Osteoblast (primary cell): ENCODE measurements at regions not wholly inside any gene's neighbourhood (a gene's known extent, or its start where the extent isn't known, plus 50 kb on each side); places are given as distances from the start of the nearest gene placed in this dataset.

Experiments used
- DNase-seq: peaks from one replicate; pipeline ENCODE4 v3.0.0; 2011; ENCODE audit warnings: low spot score, mixed read lengths; ENCODE audit not compliant: insufficient read length; ENCODE audit errors: missing footprints
- H2AFZ ChIP-seq: 2 replicates; pipeline ENCODE4 v1.6.0; 2011; ENCODE audit warnings: mild to moderate bottlenecking, low read length
- H3K27ac ChIP-seq: 2 replicates; pipeline ENCODE4 v1.5.1; 2011; ENCODE audit warnings: mild to moderate bottlenecking, low read depth, low read length, moderate library complexity
- H3K27me3 ChIP-seq: 2 replicates; pipeline ENCODE4 v1.6.0; 2012; ENCODE audit warnings: mild to moderate bottlenecking, control low read depth, inconsistent platforms, low read length, moderate library complexity; ENCODE audit not compliant: insufficient read depth
- H3K36me3 ChIP-seq: 2 replicates; pipeline ENCODE4 v1.5.1; 2011; ENCODE audit warnings: mild to moderate bottlenecking, low read length, control low read depth, moderate library complexity; ENCODE audit not compliant: insufficient read depth
- H3K4me1 ChIP-seq: 2 replicates; pipeline ENCODE4 v1.5.1; 2011; ENCODE audit warnings: mild to moderate bottlenecking, low read length, control low read depth, moderate library complexity; ENCODE audit not compliant: insufficient read depth
- H3K4me2 ChIP-seq: 2 replicates; pipeline ENCODE4 v1.6.0; 2011; ENCODE audit warnings: mild to moderate bottlenecking, low read length; ENCODE audit not compliant: insufficient read depth
- H3K4me3 ChIP-seq: fragments of 200-600 bp; sonication (generic); 3 replicates; pipeline ENCODE4 v1.5.1; 2012; ENCODE audit warnings: mild to moderate bottlenecking, low read length, inconsistent platforms; ENCODE audit not compliant: insufficient read depth
- H3K79me2 ChIP-seq: 2 replicates; pipeline ENCODE4 v1.6.0; 2012; ENCODE audit warnings: mild to moderate bottlenecking, low read length, control low read depth, inconsistent platforms; ENCODE audit not compliant: insufficient read depth
- H3K9me3 ChIP-seq: 2 replicates; pipeline ENCODE4 v1.5.1; 2011; ENCODE audit warnings: low read depth, low read length, control low read depth
- H4K20me1 ChIP-seq: 2 replicates; pipeline ENCODE4 v1.6.0; 2012; ENCODE audit warnings: mild to moderate bottlenecking, low read length, control low read depth; ENCODE audit not compliant: insufficient read depth
- CTCF ChIP-seq: IDR thresholded peaks from 2 replicates; pipeline ENCODE4 v1.5.1; 2011; ENCODE audit warnings: mild to moderate bottlenecking, low read depth, low read length, moderate library complexity; ENCODE audit errors: extremely low read depth

- Histone ChIP-seq H3K27me3 (no peaks in the 10 kb centered on the region), H3K9me3 (peaks cover 4% of the 10 kb centered on the region), H3K27ac (no peak overlapping the region), H2AFZ (peak overlapping the region; percentile 89), H3K79me2 (no peaks in the 10 kb centered on the region), H3K36me3 (no peaks in the 10 kb centered on the region), H3K4me2 (peak overlapping the region; percentile 74), H3K4me3 (peak overlapping the region; percentile 51), H3K4me1 (peaks cover 1% of the 10 kb centered on the region), H4K20me1 (no peaks in the 10 kb centered on the region)
- peak; percentile 74 for TF ChIP-seq CTCF
- DNase-seq: peak; percentile 26
Observed at GRCh38 chr6:142537612-142538478, 236.0 kb downstream of the ADGRG6 start.

GRCh38 chr6:142542704-142543233 is 241.0 kb downstream of the ADGRG6 start:
- Histone ChIP-seq H3K36me3 (no peaks in the 10 kb centered on the region), H3K79me2 (no peaks in the 10 kb centered on the region), H4K20me1 (no peaks in the 10 kb centered on the region), H2AFZ (peak overlapping the region; percentile 81), H3K9me3 (no peaks in the 10 kb centered on the region), H3K4me3 (no peak overlapping the region), H3K4me1 (peaks cover 4% of the 10 kb centered on the region), H3K4me2 (peak overlapping the region; percentile 35), H3K27ac (no peak overlapping the region), H3K27me3 (peaks cover 10% of the 10 kb centered on the region)
- DNase-seq: no peak
- no peak for TF ChIP-seq CTCF

GRCh38 chr6:142543606-142544005 is 241.8 kb downstream of the ADGRG6 start:
- no peaks in the 10 kb centered on the region for H3K36me3 ChIP-seq
- peaks cover 4% of the 10 kb centered on the region for H3K4me1 ChIP-seq
- H3K27ac ChIP-seq: no peak overlapping the region
- no peak for DNase-seq
- H3K4me3 ChIP-seq: no peak overlapping the region
- no peaks in the 10 kb centered on the region for H3K79me2 ChIP-seq
- H2AFZ ChIP-seq: no peak overlapping the region
- H4K20me1 ChIP-seq: no peaks in the 10 kb centered on the region
- no peaks in the 10 kb centered on the region for H3K9me3 ChIP-seq
- peaks cover 10% of the 10 kb centered on the region for H3K27me3 ChIP-seq
- TF ChIP-seq CTCF: no peak
- no peak overlapping the region for H3K4me2 ChIP-seq

GRCh38 chr6:142544199-142544838 is 242.5 kb downstream of the ADGRG6 start:
- no peak for DNase-seq
- no peak overlapping the region for H3K4me2 ChIP-seq
- no peak for TF ChIP-seq CTCF

More at GRCh38 chr6:142544199-142544838, 242.5 kb downstream of the ADGRG6 start:
- H3K27me3 ChIP-seq: peaks cover 10% of the 10 kb centered on the region
- H3K4me1 ChIP-seq: peaks cover 4% of the 10 kb centered on the region
- no peak overlapping the region for H3K27ac ChIP-seq
- H3K36me3 ChIP-seq: no peaks in the 10 kb centered on the region
- no peak overlapping the region for H2AFZ ChIP-seq
- H3K9me3 ChIP-seq: no peaks in the 10 kb centered on the region
- H4K20me1 ChIP-seq: no peaks in the 10 kb centered on the region
- no peak overlapping the region for H3K4me3 ChIP-seq
- no peaks in the 10 kb centered on the region for H3K79me2 ChIP-seq
